ENCODE measurements at regions not wholly inside any gene's neighbourhood (a gene's known extent, or its start where the extent isn't known, plus 50 kb on each side); places are given as distances from the start of the nearest gene placed in this dataset.

GRCh38 chr3:30146978-30147377 lies 459.4 kb upstream of the TGFBR2 start (continued):
- no peak for TF ChIP-seq ARID4B (CRISPR knock-in tag; IDR thresholded peaks at IDR 0.05; ENCODE audit: borderline replicate concordance)
- no peak for TF ChIP-seq IRF1 (CRISPR knock-in tag; IDR thresholded peaks at IDR 0.05)
- TF ChIP-seq TEAD4 (CRISPR knock-in tag; IDR thresholded peaks at IDR 0.05), result no peak
- TF ChIP-seq GTF2I (CRISPR knock-in tag; conservative IDR thresholded peaks at IDR 0.05), result no peak
- TF ChIP-seq HMGXB4 (CRISPR knock-in tag; IDR thresholded peaks at IDR 0.05), result no peak
- TF ChIP-seq IRF2 (CRISPR knock-in tag; IDR thresholded peaks at IDR 0.05; ENCODE audit: borderline replicate concordance, low read depth), result no peak
- TF ChIP-seq ZNF671 (CRISPR knock-in tag; IDR thresholded peaks at IDR 0.05), result no peak
- TF ChIP-seq E2F1 (CRISPR knock-in tag; IDR thresholded peaks at IDR 0.05), result no peak
- no peak for TF ChIP-seq ETV6 (CRISPR knock-in tag; IDR thresholded peaks at IDR 0.05)
- TF ChIP-seq MAX (CRISPR knock-in tag; IDR thresholded peaks at IDR 0.05), result no peak
- no peak for TF ChIP-seq E2F4 (CRISPR knock-in tag; IDR thresholded peaks at IDR 0.05; ENCODE audit: borderline replicate concordance, low read depth)
- no peak for TF ChIP-seq SMAD3 (CRISPR knock-in tag; IDR thresholded peaks at IDR 0.05; ENCODE audit: borderline replicate concordance)
- TF ChIP-seq RELA (CRISPR knock-in tag; IDR thresholded peaks at IDR 0.05; ENCODE audit: borderline replicate concordance), result no peak

GRCh38 chr3:30154853-30155252 lies 451.5 kb upstream of the TGFBR2 start:
- DNase-seq (ENCODE audit: low spot score) (no peak), ATAC-seq (no peak)
- no peaks in the 10 kb centered on the region for H3K36me3 Mint-ChIP-seq
- H3K27me3 Mint-ChIP-seq (ENCODE audit: low read depth), result no peaks in the 10 kb centered on the region
- POLR2A ChIA-PET, result no interaction called here
- no peaks in the 10 kb centered on the region for H3K9me3 Mint-ChIP-seq
- H3K27ac Mint-ChIP-seq, result no peak overlapping the region
- CTCF ChIA-PET, result no interaction called here
- H3K4me3 Mint-ChIP-seq, result no peak overlapping the region
- H3K4me1 Mint-ChIP-seq, result no peaks in the 10 kb centered on the region
- TF ChIP-seq NFATC4 (CRISPR knock-in tag; IDR thresholded peaks at IDR 0.05) (no peak), CREB1 (CRISPR knock-in tag; IDR thresholded peaks at IDR 0.05) (no peak), ZMAT4 (CRISPR knock-in tag; IDR thresholded peaks at IDR 0.05) (no peak), RORB (CRISPR knock-in tag; IDR thresholded peaks at IDR 0.05) (no peak), FOXK1 (CRISPR knock-in tag; IDR thresholded peaks at IDR 0.05) (no peak)
